WTC11 (cell line): ENCODE measurements at regions not wholly inside any gene's neighbourhood (a gene's known extent, or its start where the extent isn't known, plus 50 kb on each side); places are given as distances from the start of the nearest gene placed in this dataset.

Source experiments
- ELF4 ChIP-seq: sonication (generic); formaldehyde crosslinking; IDR thresholded peaks from 2 replicates; pipeline ENCODE4 v1.8.1; 2022; ENCODE audit warnings: low read depth, mild to moderate bottlenecking, moderate library complexity, missing genetic modification reagents
- ESRRA ChIP-seq: sonication (generic); formaldehyde crosslinking; IDR thresholded peaks from 2 replicates; pipeline ENCODE4 v1.8.1; 2022; ENCODE audit warnings: mild to moderate bottlenecking, missing genetic modification reagents, borderline replicate concordance
- GRHL2 ChIP-seq: fragments of 250-450 bp; sonication (Bioruptor Pico); IDR thresholded peaks from 2 replicates; pipeline ENCODE4 v1.8.0; 2022; ENCODE audit warnings: mild to moderate bottlenecking, moderate library complexity; ENCODE audit not compliant: insufficient replicate concordance, severe bottlenecking
- KAT7 ChIP-seq: sonication (generic); formaldehyde crosslinking; IDR thresholded peaks from 2 replicates; pipeline ENCODE4 v1.8.1; 2023; ENCODE audit warnings: missing genetic modification reagents, mild to moderate bottlenecking, borderline replicate concordance
- ZBTB21 ChIP-seq: sonication (generic); formaldehyde crosslinking; IDR thresholded peaks from 2 replicates; pipeline ENCODE4 v1.8.1; 2023; ENCODE audit warnings: mild to moderate bottlenecking, missing genetic modification reagents, borderline replicate concordance
- TF ChIP-seq, protein P1 (sequence below): sonication (generic); formaldehyde crosslinking; IDR thresholded peaks from 2 replicates; pipeline ENCODE4 v1.8.0; 2022; ENCODE audit warnings: mild to moderate bottlenecking, missing genetic modification reagents
- TF ChIP-seq, protein P2 (sequence below): fragments of 200-600 bp; IDR thresholded peaks from 2 replicates; pipeline ENCODE4 v1.8.0; 2022; ENCODE audit warnings: antibody characterized with exemption
- TF ChIP-seq, protein P3 (sequence below): sonication (generic); formaldehyde crosslinking; IDR thresholded peaks from 2 replicates; pipeline ENCODE4 v1.8.1; 2023; ENCODE audit warnings: mild to moderate bottlenecking, moderate library complexity, missing genetic modification reagents
- TF ChIP-seq, protein P4 (sequence below): sonication (generic); formaldehyde crosslinking; IDR thresholded peaks from 2 replicates; pipeline ENCODE4 v1.8.0; 2022; ENCODE audit warnings: mild to moderate bottlenecking, missing genetic modification reagents

DNA sequence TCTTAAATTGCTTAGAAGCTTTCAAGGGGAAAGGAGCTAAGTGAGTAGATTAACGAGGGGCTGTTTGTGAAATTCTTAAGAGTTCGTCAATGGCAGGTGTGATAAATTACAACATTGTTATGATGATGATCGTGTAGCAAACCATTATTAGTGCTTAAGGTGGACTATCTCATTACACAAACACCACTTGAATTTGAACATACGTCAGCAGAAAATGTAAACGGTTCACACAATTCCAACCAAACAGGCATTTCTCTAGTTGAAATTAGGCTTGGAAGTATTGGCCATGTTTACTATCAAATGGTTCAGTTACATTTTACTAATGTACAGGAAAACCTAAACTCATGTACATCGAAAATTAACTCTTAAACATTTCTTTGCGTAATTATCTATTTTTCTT is 102.8 kb downstream of the PYDC2 start:
- TF ChIP-seq, protein P1, sequence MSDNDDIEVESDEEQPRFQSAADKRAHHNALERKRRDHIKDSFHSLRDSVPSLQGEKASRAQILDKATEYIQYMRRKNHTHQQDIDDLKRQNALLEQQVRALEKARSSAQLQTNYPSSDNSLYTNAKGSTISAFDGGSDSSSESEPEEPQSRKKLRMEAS (CRISPR knock-in tag): no peak
- TF ChIP-seq ELF4 (no peak), ESRRA (no peak), ZBTB21 (no peak), GRHL2 (CRISPR knock-in tag) (no peak), KAT7 (no peak)
- TF ChIP-seq, protein P2, sequence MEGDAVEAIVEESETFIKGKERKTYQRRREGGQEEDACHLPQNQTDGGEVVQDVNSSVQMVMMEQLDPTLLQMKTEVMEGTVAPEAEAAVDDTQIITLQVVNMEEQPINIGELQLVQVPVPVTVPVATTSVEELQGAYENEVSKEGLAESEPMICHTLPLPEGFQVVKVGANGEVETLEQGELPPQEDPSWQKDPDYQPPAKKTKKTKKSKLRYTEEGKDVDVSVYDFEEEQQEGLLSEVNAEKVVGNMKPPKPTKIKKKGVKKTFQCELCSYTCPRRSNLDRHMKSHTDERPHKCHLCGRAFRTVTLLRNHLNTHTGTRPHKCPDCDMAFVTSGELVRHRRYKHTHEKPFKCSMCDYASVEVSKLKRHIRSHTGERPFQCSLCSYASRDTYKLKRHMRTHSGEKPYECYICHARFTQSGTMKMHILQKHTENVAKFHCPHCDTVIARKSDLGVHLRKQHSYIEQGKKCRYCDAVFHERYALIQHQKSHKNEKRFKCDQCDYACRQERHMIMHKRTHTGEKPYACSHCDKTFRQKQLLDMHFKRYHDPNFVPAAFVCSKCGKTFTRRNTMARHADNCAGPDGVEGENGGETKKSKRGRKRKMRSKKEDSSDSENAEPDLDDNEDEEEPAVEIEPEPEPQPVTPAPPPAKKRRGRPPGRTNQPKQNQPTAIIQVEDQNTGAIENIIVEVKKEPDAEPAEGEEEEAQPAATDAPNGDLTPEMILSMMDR: no peak
- TF ChIP-seq, protein P3, sequence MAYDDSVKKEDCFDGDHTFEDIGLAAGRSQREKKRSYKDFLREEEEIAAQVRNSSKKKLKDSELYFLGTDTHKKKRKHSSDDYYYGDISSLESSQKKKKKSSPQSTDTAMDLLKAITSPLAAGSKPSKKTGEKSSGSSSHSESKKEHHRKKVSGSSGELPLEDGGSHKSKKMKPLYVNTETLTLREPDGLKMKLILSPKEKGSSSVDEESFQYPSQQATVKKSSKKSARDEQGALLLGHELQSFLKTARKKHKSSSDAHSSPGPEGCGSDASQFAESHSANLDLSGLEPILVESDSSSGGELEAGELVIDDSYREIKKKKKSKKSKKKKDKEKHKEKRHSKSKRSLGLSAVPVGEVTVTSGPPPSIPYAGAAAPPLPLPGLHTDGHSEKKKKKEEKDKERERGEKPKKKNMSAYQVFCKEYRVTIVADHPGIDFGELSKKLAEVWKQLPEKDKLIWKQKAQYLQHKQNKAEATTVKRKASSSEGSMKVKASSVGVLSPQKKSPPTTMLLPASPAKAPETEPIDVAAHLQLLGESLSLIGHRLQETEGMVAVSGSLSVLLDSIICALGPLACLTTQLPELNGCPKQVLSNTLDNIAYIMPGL (CRISPR knock-in tag): no peak
- TF ChIP-seq, protein P4, sequence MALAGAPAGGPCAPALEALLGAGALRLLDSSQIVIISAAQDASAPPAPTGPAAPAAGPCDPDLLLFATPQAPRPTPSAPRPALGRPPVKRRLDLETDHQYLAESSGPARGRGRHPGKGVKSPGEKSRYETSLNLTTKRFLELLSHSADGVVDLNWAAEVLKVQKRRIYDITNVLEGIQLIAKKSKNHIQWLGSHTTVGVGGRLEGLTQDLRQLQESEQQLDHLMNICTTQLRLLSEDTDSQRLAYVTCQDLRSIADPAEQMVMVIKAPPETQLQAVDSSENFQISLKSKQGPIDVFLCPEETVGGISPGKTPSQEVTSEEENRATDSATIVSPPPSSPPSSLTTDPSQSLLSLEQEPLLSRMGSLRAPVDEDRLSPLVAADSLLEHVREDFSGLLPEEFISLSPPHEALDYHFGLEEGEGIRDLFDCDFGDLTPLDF: no peak
